GM23338 (cell line): ENCODE measurements at regions not wholly inside any gene's neighbourhood (a gene's known extent, or its start where the extent isn't known, plus 50 kb on each side); places are given as distances from the start of the nearest gene placed in this dataset.

Experiments
- ATAC-seq: fragments of 200-7000 bp; cut with Tn5 transposase; 3 replicates; pipeline ENCODE4 v1.9.1; 2020
- DNase-seq: peaks from one replicate; pipeline ENCODE4 v3.0.0-alpha.2; 2015; ENCODE audit warnings: low spot score
- H2AFZ ChIP-seq: fragments of 200-600 bp; sonication (generic); 2 replicates; pipeline ENCODE4 v1.8.0; 2016; ENCODE audit warnings: antibody characterized with exemption, mild to moderate bottlenecking, moderate library complexity
- H3F3A ChIP-seq: fragments of 200-600 bp; sonication (generic); replicated peaks from 2 replicates; pipeline ENCODE4 v1.8.0; 2017; ENCODE audit warnings: antibody characterized with exemption, mixed run types, low read depth
- H3K27ac ChIP-seq: fragments of 200-600 bp; sonication (generic); 2 replicates; pipeline ENCODE4 v1.6.1; 2016; ENCODE audit warnings: low read depth
- H3K27me3 ChIP-seq: fragments of 200-600 bp; sonication (generic); 2 replicates; pipeline ENCODE4 v1.8.0; 2016; ENCODE audit warnings: mild to moderate bottlenecking, mixed run types, moderate library complexity; ENCODE audit not compliant: insufficient read depth
- H3K36me3 ChIP-seq: fragments of 200-600 bp; sonication (generic); 2 replicates; pipeline ENCODE4 v1.8.0; 2016; ENCODE audit warnings: mild to moderate bottlenecking; ENCODE audit not compliant: insufficient read depth
- H3K4me1 ChIP-seq: fragments of 200-600 bp; sonication (generic); 2 replicates; pipeline ENCODE4 v1.8.0; 2016; ENCODE audit warnings: mild to moderate bottlenecking, moderate library complexity; ENCODE audit not compliant: insufficient read depth
- H3K4me2 ChIP-seq: fragments of 200-600 bp; sonication (generic); 2 replicates; pipeline ENCODE4 v1.7.1; 2017; ENCODE audit warnings: mixed run types
- H3K4me3 ChIP-seq: fragments of 200-600 bp; sonication (generic); 2 replicates; pipeline ENCODE4 v1.6.1; 2016; ENCODE audit warnings: mixed run types
- H3K79me2 ChIP-seq: fragments of 200-600 bp; sonication (generic); replicated peaks from 2 replicates; pipeline ENCODE4 v1.8.0; 2017; ENCODE audit warnings: mild to moderate bottlenecking; ENCODE audit not compliant: insufficient read depth
- H3K9me2 ChIP-seq: fragments of 200-600 bp; sonication (generic); 2 replicates; pipeline ENCODE4 v1.8.0; 2017; ENCODE audit not compliant: insufficient read depth
- H4K20me1 ChIP-seq: fragments of 200-600 bp; sonication (generic); replicated peaks from 2 replicates; pipeline ENCODE4 v1.8.0; 2017; ENCODE audit warnings: mild to moderate bottlenecking; ENCODE audit not compliant: insufficient read depth
- H3K27ac Mint-ChIP-seq: 2 replicates; pipeline ENCODE4 v1.8.0; 2020; ENCODE audit warnings: inconsistent platforms, mild to moderate bottlenecking, moderate library complexity, mixed read lengths
- H3K27me3 Mint-ChIP-seq: 3 replicates; pipeline ENCODE4 v1.8.0; 2022; ENCODE audit warnings: low read depth, mild to moderate bottlenecking, moderate library complexity, mixed read lengths, inconsistent platforms; ENCODE audit not compliant: insufficient read depth, poor library complexity
- H3K36me3 Mint-ChIP-seq: 3 replicates; pipeline ENCODE4 v1.8.0; 2021; ENCODE audit warnings: low read depth, mild to moderate bottlenecking, inconsistent platforms, moderate library complexity, mixed read lengths
- H3K4me1 Mint-ChIP-seq: 3 replicates; pipeline ENCODE4 v1.8.0; 2020; ENCODE audit warnings: mild to moderate bottlenecking, inconsistent platforms, mixed read lengths
- H3K4me3 Mint-ChIP-seq: 3 replicates; pipeline ENCODE4 v1.8.0; 2021; ENCODE audit warnings: moderate library complexity, mild to moderate bottlenecking, inconsistent platforms, mixed read lengths
- H3K9me3 Mint-ChIP-seq: 3 replicates; pipeline ENCODE4 v1.8.0; 2020; ENCODE audit warnings: moderate library complexity, mild to moderate bottlenecking, inconsistent platforms, mixed read lengths
- CREB1 ChIP-seq: fragments of 250-450 bp; sonication (Bioruptor Pico); IDR thresholded peaks from 2 replicates; pipeline ENCODE4 v1.5.0; 2020; ENCODE audit warnings: low read depth, mild to moderate bottlenecking, moderate library complexity
- JUNB ChIP-seq: IDR thresholded peaks from one replicate; pipeline ENCODE4 v1.6.1; 2016; ENCODE audit warnings: antibody characterized with exemption; ENCODE audit not compliant: unreplicated experiment
- NANOG ChIP-seq: IDR thresholded peaks from 2 replicates; pipeline ENCODE4 v1.6.1; 2016; ENCODE audit warnings: antibody characterized with exemption, borderline replicate concordance
- POLR2AphosphoS5 ChIP-seq: IDR thresholded peaks from 2 replicates; pipeline ENCODE4 v1.6.1; 2016; ENCODE audit warnings: antibody characterized with exemption, low read depth
- REST ChIP-seq: IDR thresholded peaks from one replicate; pipeline ENCODE4 v1.6.1; 2018; ENCODE audit warnings: antibody characterized with exemption; ENCODE audit not compliant: unreplicated experiment
- STAT1 ChIP-seq: IDR thresholded peaks from one replicate; pipeline ENCODE4 v1.6.1; 2016; ENCODE audit warnings: antibody characterized with exemption; ENCODE audit not compliant: unreplicated experiment
- ZNF114 ChIP-seq: fragments of 250-450 bp; sonication (Bioruptor Pico); IDR thresholded peaks from 2 replicates; pipeline ENCODE4 v1.5.0; 2020; ENCODE audit warnings: mild to moderate bottlenecking, moderate library complexity
- ZNF331 ChIP-seq: fragments of 250-450 bp; sonication (Bioruptor Pico); IDR thresholded peaks from 2 replicates; pipeline ENCODE4 v1.5.0; 2020; ENCODE audit warnings: low read depth, mild to moderate bottlenecking, moderate library complexity
- ZNF462 ChIP-seq: fragments of 250-450 bp; sonication (Bioruptor Pico); IDR thresholded peaks from 2 replicates; pipeline ENCODE4 v1.5.0; 2020; ENCODE audit warnings: mild to moderate bottlenecking, moderate library complexity
- TF ChIP-seq, protein P1 (sequence below), 2 experiments: fragments of 200-600 bp in 1 of 2; sonication (generic) in 1 of 2; conservative IDR thresholded peaks; 2 replicates each; pipeline versions ENCODE4 v1.5.1 to v1.6.1; 2016 to 2017; ENCODE audit warnings: antibody characterized with exemption in 2 of 2, low read depth in 2 of 2, mild to moderate bottlenecking in 2 of 2, moderate library complexity in 1 of 2
- TF ChIP-seq, protein P2 (sequence below): IDR thresholded peaks from 2 replicates; pipeline ENCODE4 v1.6.1; 2016; ENCODE audit warnings: antibody characterized with exemption

- Histone ChIP-seq H4K20me1 (no peaks in the 10 kb centered on the region), H3K4me2 (no peak overlapping the region), H3K9me2 (no peaks in the 10 kb centered on the region), H3K27me3 (no peaks in the 10 kb centered on the region), H2AFZ (no peak overlapping the region), H3K4me1 (no peaks in the 10 kb centered on the region), H3K79me2 (no peaks in the 10 kb centered on the region), H3K27ac (no peak overlapping the region), H3F3A (no peaks in the 10 kb centered on the region), H3K4me3 (no peak overlapping the region), H3K36me3 (no peaks in the 10 kb centered on the region)
- H3K27me3 Mint-ChIP-seq: no peaks in the 10 kb centered on the region
- peaks cover 9% of the 10 kb centered on the region; the same call in 2 of the 3 replicates for H3K4me1 Mint-ChIP-seq
- TF ChIP-seq, protein P1, sequence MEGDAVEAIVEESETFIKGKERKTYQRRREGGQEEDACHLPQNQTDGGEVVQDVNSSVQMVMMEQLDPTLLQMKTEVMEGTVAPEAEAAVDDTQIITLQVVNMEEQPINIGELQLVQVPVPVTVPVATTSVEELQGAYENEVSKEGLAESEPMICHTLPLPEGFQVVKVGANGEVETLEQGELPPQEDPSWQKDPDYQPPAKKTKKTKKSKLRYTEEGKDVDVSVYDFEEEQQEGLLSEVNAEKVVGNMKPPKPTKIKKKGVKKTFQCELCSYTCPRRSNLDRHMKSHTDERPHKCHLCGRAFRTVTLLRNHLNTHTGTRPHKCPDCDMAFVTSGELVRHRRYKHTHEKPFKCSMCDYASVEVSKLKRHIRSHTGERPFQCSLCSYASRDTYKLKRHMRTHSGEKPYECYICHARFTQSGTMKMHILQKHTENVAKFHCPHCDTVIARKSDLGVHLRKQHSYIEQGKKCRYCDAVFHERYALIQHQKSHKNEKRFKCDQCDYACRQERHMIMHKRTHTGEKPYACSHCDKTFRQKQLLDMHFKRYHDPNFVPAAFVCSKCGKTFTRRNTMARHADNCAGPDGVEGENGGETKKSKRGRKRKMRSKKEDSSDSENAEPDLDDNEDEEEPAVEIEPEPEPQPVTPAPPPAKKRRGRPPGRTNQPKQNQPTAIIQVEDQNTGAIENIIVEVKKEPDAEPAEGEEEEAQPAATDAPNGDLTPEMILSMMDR (conservative IDR thresholded peaks at IDR 0.05; ENCODE audit: low read depth in 2 of 2): no peak
- TF ChIP-seq CREB1: no peak
- no peak for TF ChIP-seq NANOG
- no peak for TF ChIP-seq ZNF331 (CRISPR knock-in tag)
- TF ChIP-seq POLR2AphosphoS5: no peak
- no peak for TF ChIP-seq REST
- no peak for TF ChIP-seq STAT1
- TF ChIP-seq, protein P2, sequence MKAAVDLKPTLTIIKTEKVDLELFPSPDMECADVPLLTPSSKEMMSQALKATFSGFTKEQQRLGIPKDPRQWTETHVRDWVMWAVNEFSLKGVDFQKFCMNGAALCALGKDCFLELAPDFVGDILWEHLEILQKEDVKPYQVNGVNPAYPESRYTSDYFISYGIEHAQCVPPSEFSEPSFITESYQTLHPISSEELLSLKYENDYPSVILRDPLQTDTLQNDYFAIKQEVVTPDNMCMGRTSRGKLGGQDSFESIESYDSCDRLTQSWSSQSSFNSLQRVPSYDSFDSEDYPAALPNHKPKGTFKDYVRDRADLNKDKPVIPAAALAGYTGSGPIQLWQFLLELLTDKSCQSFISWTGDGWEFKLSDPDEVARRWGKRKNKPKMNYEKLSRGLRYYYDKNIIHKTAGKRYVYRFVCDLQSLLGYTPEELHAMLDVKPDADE: no peak
- TF ChIP-seq ZNF114 (CRISPR knock-in tag): no peak
- TF ChIP-seq ZNF462 (CRISPR knock-in tag): no peak
- TF ChIP-seq JUNB: no peak
- no peaks in the 10 kb centered on the region for H3K36me3 Mint-ChIP-seq
- no peak for ATAC-seq
- H3K4me3 Mint-ChIP-seq: no peak overlapping the region
- H3K9me3 Mint-ChIP-seq: no peaks in the 10 kb centered on the region
- H3K27ac Mint-ChIP-seq: no peak overlapping the region
- DNase-seq: no peak
These were observed 336.9 kb upstream of the PDE4D start for GRCh38 chr5:60230456-60230855.
